ENCODE measurements at regions not wholly inside any gene's neighbourhood (a gene's known extent, or its start where the extent isn't known, plus 50 kb on each side); places are given as distances from the start of the nearest gene placed in this dataset.

- Histone ChIP-seq H3K4me3 (ENCODE audit: low read depth, low read length) (no peak overlapping the region), H3K27me3 (ENCODE audit: control insufficient read depth, insufficient read depth, low read length) (no peaks in the 10 kb centered on the region), H3K9me3 (ENCODE audit: control insufficient read depth, insufficient read depth, low read length) (no peaks in the 10 kb centered on the region), H3K27ac (ENCODE audit: low read depth, low read length) (no peak overlapping the region)
- no peak for DNase-seq (ENCODE audit: low read depth, low spot score)
- TF ChIP-seq CTCF (IDR thresholded peaks at IDR 0.05; ENCODE audit: low read depth, low read length), result no peak
- ChIA-PET POLR2A (no interaction called here), CTCF (no interaction called here)
These were observed 586.2 kb downstream of the CD109 start for GRCh38 chr6:74282143-74282689.

GRCh38 chr6:74280130-74280692, 584.2 kb downstream of the CD109 start:
- no peak overlapping the region for H3K4me3 ChIP-seq (ENCODE audit: low read depth, low read length)
- H3K27ac ChIP-seq (ENCODE audit: low read depth, low read length), result no peak overlapping the region
- peak; percentile 29; the same call in 1 of the 2 replicates for TF ChIP-seq CTCF (IDR thresholded peaks at IDR 0.05; ENCODE audit: low read depth, low read length)
- DNase-seq (ENCODE audit: low read depth, low spot score), result no peak
- ChIA-PET CTCF (interaction anchor here (1.2 kb wide), 1 partner anchor 189 kb away, joined by 3 read pairs; no protein-coding TSS in a partner anchor), POLR2A (no interaction called here)
- no peaks in the 10 kb centered on the region for H3K27me3 ChIP-seq (ENCODE audit: control insufficient read depth, insufficient read depth, low read length)
- H3K9me3 ChIP-seq (ENCODE audit: control insufficient read depth, insufficient read depth, low read length), result no peaks in the 10 kb centered on the region

- TF ChIP-seq CTCF (IDR thresholded peaks at IDR 0.05; ENCODE audit: low read depth, low read length), result no peak
- H3K9me3 ChIP-seq (ENCODE audit: control insufficient read depth, insufficient read depth, low read length), result no peaks in the 10 kb centered on the region
- H3K27ac ChIP-seq (ENCODE audit: low read depth, low read length), result no peak overlapping the region
- no peak for DNase-seq (ENCODE audit: low read depth, low spot score)
- H3K27me3 ChIP-seq (ENCODE audit: control insufficient read depth, insufficient read depth, low read length), result no peaks in the 10 kb centered on the region
- ChIA-PET CTCF (interaction anchor here (0.9 to 1.2 kb wide), 4 partner anchors 9 to 762 kb away, joined by 3 to 5 read pairs (median 3); no protein-coding TSS in a partner anchor), POLR2A (interaction anchor here (0.6 kb wide), 1 partner anchor 126 kb away, joined by 3 read pairs; no protein-coding TSS in a partner anchor)
- H3K4me3 ChIP-seq (ENCODE audit: low read depth, low read length), result no peak overlapping the region
These were observed 581.8 kb downstream of the CD109 start for GRCh38 chr6:74277777-74278186.

GRCh38 chr6:74273541-74273940, 577.5 kb downstream of the CD109 start:
- ChIA-PET POLR2A (interaction anchor here (0.6 kb wide), 1 partner anchor 22 kb away, joined by 4 read pairs; no protein-coding TSS in a partner anchor), CTCF (interaction anchor here (0.6 to 1.1 kb wide), 3 partner anchors 46 to 929 kb away, joined by 3 to 4 read pairs (median 3); no protein-coding TSS in a partner anchor)
- no peak overlapping the region for H3K27ac ChIP-seq (ENCODE audit: low read depth, low read length)
- no peak overlapping the region for H3K4me3 ChIP-seq (ENCODE audit: low read depth, low read length)
- H3K27me3 ChIP-seq (ENCODE audit: control insufficient read depth, insufficient read depth, low read length), result no peaks in the 10 kb centered on the region
- no peak for TF ChIP-seq CTCF (IDR thresholded peaks at IDR 0.05; ENCODE audit: low read depth, low read length)
- no peak for DNase-seq (ENCODE audit: low read depth, low spot score)
- no peaks in the 10 kb centered on the region for H3K9me3 ChIP-seq (ENCODE audit: control insufficient read depth, insufficient read depth, low read length)

- Histone ChIP-seq H3K27ac (ENCODE audit: low read depth, low read length) (peak overlapping the region; percentile 42), H3K27me3 (ENCODE audit: control insufficient read depth, insufficient read depth, low read length) (no peaks in the 10 kb centered on the region), H3K9me3 (ENCODE audit: control insufficient read depth, insufficient read depth, low read length) (no peaks in the 10 kb centered on the region), H3K4me3 (ENCODE audit: low read depth, low read length) (no peak overlapping the region)
- DNase-seq (ENCODE audit: low read depth, low spot score), result no peak
- CTCF ChIA-PET, result no interaction called here
- no peak for TF ChIP-seq CTCF (IDR thresholded peaks at IDR 0.05; ENCODE audit: low read depth, low read length)
- POLR2A ChIA-PET, result interaction anchor here (0.8 kb wide), 1 partner anchor 936 kb away, joined by 4 read pairs; the partner anchor contains the start of gene COL12A1
These were observed 573.5 kb downstream of the CD109 start for GRCh38 chr6:74269600-74269858.

All from AG04450 (cell line).